ENCODE measurements at regions not wholly inside any gene's neighbourhood (a gene's known extent, or its start where the extent isn't known, plus 50 kb on each side); places are given as distances from the start of the nearest gene placed in this dataset.
A peak's percentile ranks its signal among the peaks of the same experiment; 100 is the strongest.
"Not testable (repeated sequence)": the region's sequence is repeated elsewhere in the genome, so short reads cannot be mapped to it uniquely, and the experiment has no call there.

DNA sequence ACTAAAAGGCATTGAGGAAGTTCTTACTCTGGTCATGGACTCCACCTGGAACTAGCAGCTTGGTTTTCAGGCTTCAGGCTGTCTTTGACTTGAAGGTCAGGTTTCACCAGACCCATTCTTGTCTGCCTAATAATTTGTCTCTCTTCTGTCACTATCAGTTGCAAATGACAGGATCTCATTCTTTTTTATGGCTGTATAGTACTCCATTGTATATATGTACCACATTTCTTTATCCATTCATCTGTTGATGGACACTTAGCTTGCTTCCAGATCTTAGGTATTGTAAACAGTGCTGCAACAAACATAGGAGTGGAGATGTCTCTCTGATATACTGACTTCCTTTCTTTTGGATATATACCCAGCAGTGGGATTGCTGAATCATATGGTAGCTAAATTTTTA is 73.1 kb upstream of the SYNCRIP start:
- TF ChIP-seq, protein P1, sequence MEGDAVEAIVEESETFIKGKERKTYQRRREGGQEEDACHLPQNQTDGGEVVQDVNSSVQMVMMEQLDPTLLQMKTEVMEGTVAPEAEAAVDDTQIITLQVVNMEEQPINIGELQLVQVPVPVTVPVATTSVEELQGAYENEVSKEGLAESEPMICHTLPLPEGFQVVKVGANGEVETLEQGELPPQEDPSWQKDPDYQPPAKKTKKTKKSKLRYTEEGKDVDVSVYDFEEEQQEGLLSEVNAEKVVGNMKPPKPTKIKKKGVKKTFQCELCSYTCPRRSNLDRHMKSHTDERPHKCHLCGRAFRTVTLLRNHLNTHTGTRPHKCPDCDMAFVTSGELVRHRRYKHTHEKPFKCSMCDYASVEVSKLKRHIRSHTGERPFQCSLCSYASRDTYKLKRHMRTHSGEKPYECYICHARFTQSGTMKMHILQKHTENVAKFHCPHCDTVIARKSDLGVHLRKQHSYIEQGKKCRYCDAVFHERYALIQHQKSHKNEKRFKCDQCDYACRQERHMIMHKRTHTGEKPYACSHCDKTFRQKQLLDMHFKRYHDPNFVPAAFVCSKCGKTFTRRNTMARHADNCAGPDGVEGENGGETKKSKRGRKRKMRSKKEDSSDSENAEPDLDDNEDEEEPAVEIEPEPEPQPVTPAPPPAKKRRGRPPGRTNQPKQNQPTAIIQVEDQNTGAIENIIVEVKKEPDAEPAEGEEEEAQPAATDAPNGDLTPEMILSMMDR (IDR thresholded peaks at IDR 0.05) = no peak
- intact Hi-C loops (cut with DNase I) = no loop called here
- FAIRE-seq = no peak
- Histone ChIP-seq H3K9me3 (no peaks in the 10 kb centered on the region), H3K4me3 (no peak overlapping the region), H3K36me3 (no peaks in the 10 kb centered on the region), H3K27me3 (no peaks in the 10 kb centered on the region), H3K27ac (no peak overlapping the region), H3K4me1 (no peaks in the 10 kb centered on the region)
- DNase-seq = no peak
- no peak for ATAC-seq

DNA sequence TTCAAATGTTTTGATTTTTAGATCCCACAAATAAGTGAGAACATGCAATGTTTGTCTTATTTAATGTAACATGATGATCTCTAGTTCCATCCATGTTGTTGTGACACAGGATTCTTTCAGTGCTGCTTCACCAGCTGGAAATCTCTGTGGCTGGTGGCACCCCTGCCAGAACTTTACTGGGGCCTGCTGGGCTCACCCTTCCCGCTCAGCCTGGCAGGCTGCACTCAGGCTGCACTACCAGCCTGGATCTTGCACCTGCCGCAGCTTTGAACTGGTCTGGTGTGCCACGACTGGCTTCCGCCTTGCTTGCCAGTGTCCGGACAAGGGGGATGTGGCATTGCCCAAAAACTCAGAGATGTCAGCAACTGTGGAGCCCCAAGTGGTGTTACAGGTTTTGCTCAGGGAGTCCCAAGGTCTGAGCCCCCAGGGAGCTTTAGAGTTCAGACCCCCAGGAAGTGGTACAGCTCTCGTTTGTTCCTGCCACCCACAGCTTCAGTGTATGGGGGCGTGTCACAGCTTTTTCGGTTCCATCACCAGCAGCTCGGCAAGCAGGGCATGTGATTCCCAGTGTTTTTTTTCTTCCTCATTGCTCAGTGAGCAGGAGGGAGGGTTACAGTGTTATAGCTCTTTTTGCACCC is 72.3 kb upstream of the SYNCRIP start:
- DNase-seq = no peak
- H3K4me3 ChIP-seq = no peak overlapping the region
- H3K9me3 ChIP-seq = no peaks in the 10 kb centered on the region
- no peaks in the 10 kb centered on the region for H3K27me3 ChIP-seq
- 79 to 83% methylated on average over 9 of the region's 9 CpGs for WGBS, 2 donors
- FAIRE-seq = no peak
- intact Hi-C loops (cut with DNase I) = no loop called here
- H3K4me1 ChIP-seq = no peaks in the 10 kb centered on the region
- TF ChIP-seq, protein P1 (IDR thresholded peaks at IDR 0.05) = no peak
- ATAC-seq = no peak
- no peaks in the 10 kb centered on the region for H3K36me3 ChIP-seq
- H3K27ac ChIP-seq = no peak overlapping the region

DNA sequence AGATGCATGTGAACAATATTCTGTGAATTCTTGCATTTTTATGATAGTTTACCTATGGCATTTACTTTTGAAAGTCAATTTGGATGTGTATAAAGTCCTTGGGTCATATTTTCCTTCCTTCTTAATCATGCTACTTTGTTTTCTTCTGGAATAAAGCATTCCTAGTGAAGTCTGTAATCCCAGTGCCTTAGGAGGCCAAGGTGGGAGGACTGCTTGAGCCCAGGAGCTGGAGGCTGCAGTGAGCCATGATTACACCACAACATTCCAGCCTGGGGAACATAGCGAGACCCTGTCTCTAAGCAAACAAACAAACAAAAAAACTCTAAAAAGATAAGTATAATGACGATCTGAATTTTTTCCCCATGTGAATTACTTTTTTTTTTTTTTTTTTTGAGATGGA is 69.7 kb upstream of the SYNCRIP start:
- FAIRE-seq (no peak), ATAC-seq (no peak), DNase-seq (no peak)
- Histone ChIP-seq H3K4me3 (no peak overlapping the region), H3K36me3 (no peaks in the 10 kb centered on the region), H3K9me3 (no peaks in the 10 kb centered on the region), H3K27ac (no peak overlapping the region), H3K27me3 (no peaks in the 10 kb centered on the region), H3K4me1 (no peaks in the 10 kb centered on the region)
- WGBS, 2 donors = 75 to 78% methylated on average over 2 of the region's 2 CpGs
- TF ChIP-seq, protein P1 (IDR thresholded peaks at IDR 0.05) = no peak
- intact Hi-C loops (cut with DNase I) = no loop called here

DNA sequence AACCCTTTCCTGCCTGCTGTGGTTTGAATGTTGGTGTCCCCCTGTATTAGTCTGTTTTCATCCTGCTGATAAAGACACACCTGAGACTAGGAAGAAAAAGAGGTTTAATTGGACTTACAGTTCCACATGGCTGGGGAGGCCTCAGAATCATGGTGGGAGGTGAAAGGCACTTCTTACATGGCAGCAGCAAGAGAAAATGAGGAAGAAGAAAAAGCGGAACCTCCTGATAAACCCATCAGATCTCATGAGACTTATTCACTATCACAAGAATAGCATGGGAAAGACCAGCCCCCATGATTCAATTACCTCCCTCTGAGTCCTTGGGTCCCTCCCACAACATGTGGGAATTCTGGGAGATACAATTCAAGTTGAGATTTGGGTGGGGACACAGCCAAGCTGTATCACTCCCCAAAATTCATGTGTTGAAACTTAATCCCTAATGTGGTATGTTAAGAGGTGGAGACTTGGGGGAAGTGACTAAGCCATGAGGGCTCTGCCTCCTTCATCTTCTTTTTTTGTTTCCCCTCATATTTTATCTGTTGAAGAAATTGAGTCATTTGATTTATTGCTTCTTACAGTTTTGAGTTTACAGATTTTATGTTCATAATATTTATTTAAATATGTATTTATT is 64.9 kb upstream of the SYNCRIP start:
- 80 to 83% methylated on average over 1 of the region's 1 CpG for WGBS, 2 donors
- FAIRE-seq; intact Hi-C loops (cut with DNase I): not testable (repeated sequence)

DNA sequence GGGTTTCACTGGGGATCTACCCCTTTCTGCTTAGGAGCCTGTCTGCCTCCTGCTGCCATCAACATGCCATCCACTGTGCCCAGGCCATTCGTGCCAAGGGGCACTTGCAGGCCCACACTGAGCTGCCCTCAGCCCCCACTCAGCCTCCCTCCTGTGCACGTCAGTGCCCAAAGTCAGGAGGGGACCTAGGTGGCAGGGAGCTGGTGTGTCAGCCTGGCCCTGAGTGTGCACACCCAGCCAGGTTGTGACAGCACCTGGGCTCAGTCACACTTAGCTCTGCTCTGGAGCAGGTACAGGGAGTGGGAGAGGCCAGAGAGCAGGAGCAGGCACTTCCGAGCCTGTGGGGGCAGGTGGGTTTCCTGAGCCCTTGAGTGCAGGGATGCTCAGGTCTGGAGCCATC is 63.6 kb upstream of the SYNCRIP start:
- no peak for ATAC-seq
- intact Hi-C loops (cut with DNase I) = no loop called here
- FAIRE-seq = no peak
- TF ChIP-seq, protein P1 (IDR thresholded peaks at IDR 0.05) = no peak
- Histone ChIP-seq H3K4me3 (no peak overlapping the region), H3K27ac (no peak overlapping the region), H3K4me1 (no peaks in the 10 kb centered on the region), H3K9me3 (no peaks in the 10 kb centered on the region), H3K27me3 (no peaks in the 10 kb centered on the region), H3K36me3 (no peaks in the 10 kb centered on the region)
- peak in 1 of 6 donors; percentile 52 for DNase-seq
- 68 to 73% methylated on average over 3 of the region's 3 CpGs for WGBS, 2 donors

More for the DNA sequence above, 64.9 kb upstream of the SYNCRIP start:
- not testable (repeated sequence) for ATAC-seq, H3K27ac ChIP-seq, H3K27me3 ChIP-seq, H3K9me3 ChIP-seq, H3K36me3 ChIP-seq, DNase-seq, H3K4me1 ChIP-seq, H3K4me3 ChIP-seq
